ENCODE measurements at regions not wholly inside any gene's neighbourhood (a gene's known extent, or its start where the extent isn't known, plus 50 kb on each side); places are given as distances from the start of the nearest gene placed in this dataset.
"Not testable (repeated sequence)": the region's sequence is repeated elsewhere in the genome, so short reads cannot be mapped to it uniquely, and the experiment has no call there.

- H3K4me1 Mint-ChIP-seq: no peaks in the 10 kb centered on the region
- no peak overlapping the region for H2AFZ ChIP-seq (ENCODE audit: insufficient read depth, low read depth, low read length, poor library complexity, severe bottlenecking)
- H3K4me3 Mint-ChIP-seq: no peak overlapping the region
- no peak overlapping the region for H3K27ac Mint-ChIP-seq
- no peaks in the 10 kb centered on the region for H3K27me3 Mint-ChIP-seq
- no peak overlapping the region for H3K4me3 ChIP-seq (ENCODE audit: control extremely low read depth in 1 of 5, extremely low read depth in 1 of 5, insufficient read depth in 1 of 5, low read depth in 2 of 5, low read length in 4 of 5)
- ChIA-PET CTCF (no interaction called here), POLR2A (no interaction called here)
- H3K9me3 Mint-ChIP-seq (ENCODE audit: insufficient read depth): no peaks in the 10 kb centered on the region
- no peak overlapping the region for H3K27ac ChIP-seq (ENCODE audit: low read length in 2 of 2)
- intact Hi-C loops (cut with micrococcal nuclease): no loop called here
- ATAC-seq (ENCODE audit: low read depth) (no peak), DNase-seq (no peak)
- H3K27me3 ChIP-seq (replicated peaks in 1 of 4; ENCODE audit: control extremely low read depth in 1 of 4, control insufficient read depth in 3 of 4, insufficient read depth in 4 of 4, low read length in 3 of 4): no peaks in the 10 kb centered on the region
- H3K36me3 ChIP-seq (replicated peaks in 1 of 2; ENCODE audit: control extremely low read depth in 1 of 2, control insufficient read depth in 1 of 2, extremely low read depth in 1 of 2, insufficient read depth in 2 of 2, low read length in 1 of 2): no peaks in the 10 kb centered on the region
- no peaks in the 10 kb centered on the region for H3K79me2 ChIP-seq (ENCODE audit: control insufficient read depth, insufficient read depth, low read length)
- no peak overlapping the region for H3K9ac ChIP-seq (ENCODE audit: low read length)
- H3K4me2 ChIP-seq (replicated peaks; ENCODE audit: low read depth, low read length, poor library complexity, severe bottlenecking): no peak overlapping the region
- no peaks in the 10 kb centered on the region for H4K20me1 ChIP-seq (ENCODE audit: control insufficient read depth, insufficient read depth, low read length, poor library complexity, severe bottlenecking)
- whole genome bisulfite sequencing (ENCODE audit: insufficient coverage): no CpG with 5 or more reads among the region's 4 CpGs
- TF ChIP-seq, protein P1, sequence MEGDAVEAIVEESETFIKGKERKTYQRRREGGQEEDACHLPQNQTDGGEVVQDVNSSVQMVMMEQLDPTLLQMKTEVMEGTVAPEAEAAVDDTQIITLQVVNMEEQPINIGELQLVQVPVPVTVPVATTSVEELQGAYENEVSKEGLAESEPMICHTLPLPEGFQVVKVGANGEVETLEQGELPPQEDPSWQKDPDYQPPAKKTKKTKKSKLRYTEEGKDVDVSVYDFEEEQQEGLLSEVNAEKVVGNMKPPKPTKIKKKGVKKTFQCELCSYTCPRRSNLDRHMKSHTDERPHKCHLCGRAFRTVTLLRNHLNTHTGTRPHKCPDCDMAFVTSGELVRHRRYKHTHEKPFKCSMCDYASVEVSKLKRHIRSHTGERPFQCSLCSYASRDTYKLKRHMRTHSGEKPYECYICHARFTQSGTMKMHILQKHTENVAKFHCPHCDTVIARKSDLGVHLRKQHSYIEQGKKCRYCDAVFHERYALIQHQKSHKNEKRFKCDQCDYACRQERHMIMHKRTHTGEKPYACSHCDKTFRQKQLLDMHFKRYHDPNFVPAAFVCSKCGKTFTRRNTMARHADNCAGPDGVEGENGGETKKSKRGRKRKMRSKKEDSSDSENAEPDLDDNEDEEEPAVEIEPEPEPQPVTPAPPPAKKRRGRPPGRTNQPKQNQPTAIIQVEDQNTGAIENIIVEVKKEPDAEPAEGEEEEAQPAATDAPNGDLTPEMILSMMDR (IDR thresholded peaks at IDR 0.05): no peak
- no peak for TF ChIP-seq EZH2 (IDR thresholded peaks at IDR 0.05; ENCODE audit: borderline replicate concordance, insufficient read depth, low read depth, low read length, poor library complexity, severe bottlenecking)
- H3K9me3 ChIP-seq (ENCODE audit: control extremely low read depth in 1 of 3, control insufficient read depth in 2 of 3, insufficient read depth in 1 of 3, low read length in 2 of 3): peaks cover 0 to 4% (median 0%) of the 10 kb centered on the region in 3 donors
- no peaks in the 10 kb centered on the region for H3K4me1 ChIP-seq (ENCODE audit: control insufficient read depth in 2 of 2, insufficient read depth in 2 of 2, low read length in 2 of 2)
Observed at GRCh38 chr14:62505045-62505444, 540.2 kb downstream of the KCNH5 start.

DNA sequence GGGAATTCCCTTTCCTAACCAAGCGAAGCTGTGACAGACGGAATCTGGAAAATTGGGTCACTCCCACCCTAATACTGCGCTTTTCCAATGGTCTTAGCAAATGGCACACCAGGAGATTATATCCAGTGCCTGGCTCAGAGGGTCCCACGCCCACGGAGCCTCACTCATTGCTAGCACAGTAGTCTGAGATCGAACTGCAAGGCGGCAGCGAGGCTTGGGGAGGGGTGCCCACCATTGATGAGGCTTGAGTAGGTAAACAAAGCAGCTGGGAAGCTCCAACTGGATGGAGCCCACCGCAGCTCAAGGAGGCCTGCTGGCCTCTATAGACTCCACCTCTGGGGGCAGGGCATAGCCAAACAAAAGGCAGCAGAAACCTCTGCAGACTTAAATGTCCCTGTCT is 523.9 kb downstream of the KCNH5 start:
- H3K9me3 ChIP-seq (ENCODE audit: control extremely low read depth in 1 of 3, control insufficient read depth in 2 of 3, insufficient read depth in 1 of 3, low read length in 2 of 3); H3K27ac ChIP-seq (ENCODE audit: low read length in 2 of 2); POLR2A ChIA-PET; H2AFZ ChIP-seq (ENCODE audit: insufficient read depth, low read depth, low read length, poor library complexity, severe bottlenecking); H3K27me3 ChIP-seq (replicated peaks in 1 of 4; ENCODE audit: control extremely low read depth in 1 of 4, control insufficient read depth in 3 of 4, insufficient read depth in 4 of 4, low read length in 3 of 4); H4K20me1 ChIP-seq (ENCODE audit: control insufficient read depth, insufficient read depth, low read length, poor library complexity, severe bottlenecking); intact Hi-C loops (cut with micrococcal nuclease); CTCF ChIA-PET; H3K36me3 ChIP-seq (replicated peaks in 1 of 2; ENCODE audit: control extremely low read depth in 1 of 2, control insufficient read depth in 1 of 2, extremely low read depth in 1 of 2, insufficient read depth in 2 of 2, low read length in 1 of 2); H3K27ac Mint-ChIP-seq; DNase-seq; H3K27me3 Mint-ChIP-seq; ATAC-seq (ENCODE audit: low read depth); H3K4me2 ChIP-seq (replicated peaks; ENCODE audit: low read depth, low read length, poor library complexity, severe bottlenecking); H3K4me3 ChIP-seq (ENCODE audit: control extremely low read depth in 1 of 5, extremely low read depth in 1 of 5, insufficient read depth in 1 of 5, low read depth in 2 of 5, low read length in 4 of 5); H3K9ac ChIP-seq (ENCODE audit: low read length); H3K4me1 ChIP-seq (ENCODE audit: control insufficient read depth in 2 of 2, insufficient read depth in 2 of 2, low read length in 2 of 2); H3K79me2 ChIP-seq (ENCODE audit: control insufficient read depth, insufficient read depth, low read length); H3K4me3 Mint-ChIP-seq; H3K4me1 Mint-ChIP-seq: not testable (repeated sequence)
- WGBS (ENCODE audit: insufficient coverage): 89% methylated on average over 8 of the region's 9 CpGs
- peaks cover 16% of the 10 kb centered on the region for H3K9me3 Mint-ChIP-seq (ENCODE audit: insufficient read depth)
